ENCODE measurements at regions not wholly inside any gene's neighbourhood (a gene's known extent, or its start where the extent isn't known, plus 50 kb on each side); places are given as distances from the start of the nearest gene placed in this dataset.

- no peak for TF ChIP-seq ZNF431 (CRISPR knock-in tag; IDR thresholded peaks at IDR 0.05; ENCODE audit: borderline replicate concordance, low read depth)
- no peak for TF ChIP-seq PHF8 (CRISPR knock-in tag; IDR thresholded peaks at IDR 0.05)
- TF ChIP-seq NFIC (IDR thresholded peaks at IDR 0.05; ENCODE audit: low read length) = no peak
- no peak for TF ChIP-seq ZNF232 (CRISPR knock-in tag; IDR thresholded peaks at IDR 0.05; ENCODE audit: borderline replicate concordance)
- no peak for TF ChIP-seq HNRNPLL (IDR thresholded peaks at IDR 0.05; ENCODE audit: low read depth, low read length, poor library complexity, severe bottlenecking)
- TF ChIP-seq EP300 (IDR thresholded peaks at IDR 0.05; ENCODE audit: low read depth in 2 of 2, low read length in 2 of 2) = no peak
- no peak for TF ChIP-seq EP300 (CRISPR knock-in tag; IDR thresholded peaks at IDR 0.05; ENCODE audit: borderline replicate concordance)
- TF ChIP-seq RARG (CRISPR knock-in tag; IDR thresholded peaks at IDR 0.05; ENCODE audit: low read depth) = no peak
- TF ChIP-seq PATZ1 (CRISPR knock-in tag; IDR thresholded peaks at IDR 0.05) = no peak
- no peak for TF ChIP-seq RFX1 (IDR thresholded peaks at IDR 0.05)
- no peak for TF ChIP-seq CTCF (CRISPR knock-in tag; IDR thresholded peaks at IDR 0.05)
These were observed 431.0 kb downstream of the SH3GL2 start for GRCh38 chr9:18009902-18010301.

All from HepG2 (cell line).